DND-41 (cell line): ENCODE measurements at regions not wholly inside any gene's neighbourhood (a gene's known extent, or its start where the extent isn't known, plus 50 kb on each side); places are given as distances from the start of the nearest gene placed in this dataset.

Experiments
- ATAC-seq: fragments of 200-7000 bp; cut with Tn5 transposase; 3 replicates; pipeline ENCODE4 v1.9.1; 2021; ENCODE audit warnings: low read depth; ENCODE audit not compliant: insufficient read depth
- DNase-seq: peaks from one replicate; pipeline ENCODE4 v3.0.0-alpha.2; 2020
- H2AFZ ChIP-seq: 2 replicates; pipeline ENCODE4 v1.6.0; 2012; ENCODE audit warnings: low read depth, low read length
- H3K27ac ChIP-seq: 2 replicates; pipeline ENCODE4 v1.5.1; 2012; ENCODE audit warnings: low read length, inconsistent platforms
- H3K27me3 ChIP-seq: fragments of 200-600 bp; sonication (generic); 2 replicates; pipeline ENCODE4 v1.6.0; 2012; ENCODE audit warnings: low read length, mild to moderate bottlenecking, inconsistent platforms; ENCODE audit not compliant: insufficient read depth, poor library complexity
- H3K36me3 ChIP-seq: 2 replicates; pipeline ENCODE4 v1.5.1; 2012; ENCODE audit warnings: low read length, inconsistent platforms; ENCODE audit not compliant: insufficient read depth
- H3K4me1 ChIP-seq: 2 replicates; pipeline ENCODE4 v1.5.1; 2012; ENCODE audit warnings: mild to moderate bottlenecking, low read length; ENCODE audit not compliant: insufficient read depth
- H3K4me2 ChIP-seq: 2 replicates; pipeline ENCODE4 v1.6.0; 2012; ENCODE audit warnings: mild to moderate bottlenecking, moderate library complexity, low read length, inconsistent platforms; ENCODE audit not compliant: insufficient read depth
- H3K4me3 ChIP-seq, 2 experiments: fragments of 200-600 bp in 1 of 2; shearing (Covaris generic) in 1 of 2; 2 replicates each; pipeline ENCODE4 v1.5.1; 2012 to 2016; ENCODE audit warnings: inconsistent platforms in 2 of 2, low read length in 2 of 2, mild to moderate bottlenecking in 2 of 2, low read depth in 1 of 2, moderate library complexity in 1 of 2
- H3K79me2 ChIP-seq: 2 replicates; pipeline ENCODE4 v1.6.0; 2012; ENCODE audit warnings: low read length, inconsistent platforms; ENCODE audit not compliant: insufficient read depth
- H3K9ac ChIP-seq: 2 replicates; pipeline ENCODE4 v1.6.0; 2012; ENCODE audit warnings: low read depth, mild to moderate bottlenecking, inconsistent platforms, low read length, moderate library complexity
- H3K9me3 ChIP-seq: 2 replicates; pipeline ENCODE4 v1.5.1; 2012; ENCODE audit warnings: low read length, moderate library complexity, mild to moderate bottlenecking, inconsistent platforms; ENCODE audit not compliant: insufficient read depth, severe bottlenecking
- H4K20me1 ChIP-seq: 2 replicates; pipeline ENCODE4 v1.6.0; 2012; ENCODE audit warnings: low read length; ENCODE audit not compliant: insufficient read depth
- CTCF ChIP-seq: IDR thresholded peaks from 2 replicates; pipeline ENCODE4 v1.5.1; 2012; ENCODE audit warnings: borderline replicate concordance, low read length, moderate library complexity, mild to moderate bottlenecking; ENCODE audit not compliant: poor library complexity, severe bottlenecking; ENCODE audit errors: extremely low read depth
- EZH2 ChIP-seq: IDR thresholded peaks from 3 replicates; pipeline ENCODE4 v1.6.1; 2012; ENCODE audit warnings: borderline replicate concordance, low read depth, mild to moderate bottlenecking, moderate library complexity, low read length, inconsistent platforms; ENCODE audit not compliant: severe bottlenecking

GRCh38 chr12:20099395-20100183 lies 268.7 kb upstream of the PDE3A start:
- Histone ChIP-seq H3K36me3 (no peaks in the 10 kb centered on the region), H4K20me1 (no peaks in the 10 kb centered on the region), H3K27me3 (no peaks in the 10 kb centered on the region), H3K9me3 (no peaks in the 10 kb centered on the region), H3K27ac (no peak overlapping the region), H3K4me2 (no peak overlapping the region), H3K4me1 (no peaks in the 10 kb centered on the region), H3K4me3 (no peak overlapping the region), H3K9ac (no peak overlapping the region), H3K79me2 (no peaks in the 10 kb centered on the region), H2AFZ (no peak overlapping the region)
- no peak for ATAC-seq
- no peak for DNase-seq
- TF ChIP-seq EZH2 (no peak), CTCF (no peak)

- Histone ChIP-seq H2AFZ (no peak overlapping the region), H3K27ac (no peak overlapping the region)
- TF ChIP-seq EZH2 (no peak), CTCF (no peak)
These were observed 267.3 kb upstream of the PDE3A start for GRCh38 chr12:20101046-20101445.

GRCh38 chr12:20105943-20106342 lies 262.4 kb upstream of the PDE3A start:
- no peak overlapping the region for H3K4me2 ChIP-seq
- H3K9me3 ChIP-seq = no peaks in the 10 kb centered on the region
- TF ChIP-seq CTCF = no peak
- no peak for TF ChIP-seq EZH2
- H3K4me3 ChIP-seq = no peak overlapping the region
- no peaks in the 10 kb centered on the region for H3K27me3 ChIP-seq
- H3K9ac ChIP-seq = no peak overlapping the region
- no peak overlapping the region for H2AFZ ChIP-seq
- no peak for DNase-seq
- no peaks in the 10 kb centered on the region for H3K4me1 ChIP-seq
- H3K27ac ChIP-seq = no peak overlapping the region
- H3K79me2 ChIP-seq = no peaks in the 10 kb centered on the region
- H3K36me3 ChIP-seq = no peaks in the 10 kb centered on the region
- no peak for ATAC-seq
- H4K20me1 ChIP-seq = no peaks in the 10 kb centered on the region

More at GRCh38 chr12:20101046-20101445, 267.3 kb upstream of the PDE3A start:
- no peaks in the 10 kb centered on the region for H4K20me1 ChIP-seq
- DNase-seq = no peak
- H3K27me3 ChIP-seq = no peaks in the 10 kb centered on the region
- ATAC-seq = no peak
- H3K36me3 ChIP-seq = no peaks in the 10 kb centered on the region
- H3K4me1 ChIP-seq = no peaks in the 10 kb centered on the region
- no peak overlapping the region for H3K4me3 ChIP-seq
- no peaks in the 10 kb centered on the region for H3K9me3 ChIP-seq
- no peak overlapping the region for H3K9ac ChIP-seq
- H3K79me2 ChIP-seq = no peaks in the 10 kb centered on the region
- no peak overlapping the region for H3K4me2 ChIP-seq
